ENCODE measurements at regions not wholly inside any gene's neighbourhood (a gene's known extent, or its start where the extent isn't known, plus 50 kb on each side); places are given as distances from the start of the nearest gene placed in this dataset.

DNA sequence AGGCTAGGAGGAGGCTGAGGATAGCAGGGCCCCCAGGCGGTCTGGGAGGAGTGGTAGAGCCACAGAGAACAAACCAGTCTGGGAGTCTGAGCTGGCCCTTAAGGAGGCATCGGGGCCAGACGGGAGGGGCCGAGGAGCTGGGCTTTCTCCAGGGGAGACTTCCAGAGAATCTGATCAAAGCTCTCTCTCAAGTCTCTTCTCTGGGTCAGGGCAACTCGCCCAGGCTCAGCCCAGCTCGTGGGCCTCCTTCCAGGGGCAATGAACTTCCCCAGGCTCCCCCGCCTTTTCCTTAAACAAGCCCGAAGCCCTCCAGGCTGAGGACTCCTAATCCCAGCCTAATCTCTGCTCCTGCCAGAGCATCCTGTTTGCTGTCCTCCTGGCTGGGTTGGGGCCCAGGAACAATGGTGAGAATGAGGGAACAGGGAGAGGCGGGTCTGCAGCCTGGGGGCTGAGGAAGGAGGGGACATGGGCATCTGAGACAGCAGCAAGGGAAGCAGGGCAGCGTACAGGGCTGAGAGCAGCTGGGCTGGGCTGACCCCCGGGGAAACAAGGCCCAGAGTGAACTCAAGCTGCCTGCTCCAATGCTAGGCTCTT lies 173.6 kb downstream of the ANKRD60 start:
- no peak for DNase-seq

DNA sequence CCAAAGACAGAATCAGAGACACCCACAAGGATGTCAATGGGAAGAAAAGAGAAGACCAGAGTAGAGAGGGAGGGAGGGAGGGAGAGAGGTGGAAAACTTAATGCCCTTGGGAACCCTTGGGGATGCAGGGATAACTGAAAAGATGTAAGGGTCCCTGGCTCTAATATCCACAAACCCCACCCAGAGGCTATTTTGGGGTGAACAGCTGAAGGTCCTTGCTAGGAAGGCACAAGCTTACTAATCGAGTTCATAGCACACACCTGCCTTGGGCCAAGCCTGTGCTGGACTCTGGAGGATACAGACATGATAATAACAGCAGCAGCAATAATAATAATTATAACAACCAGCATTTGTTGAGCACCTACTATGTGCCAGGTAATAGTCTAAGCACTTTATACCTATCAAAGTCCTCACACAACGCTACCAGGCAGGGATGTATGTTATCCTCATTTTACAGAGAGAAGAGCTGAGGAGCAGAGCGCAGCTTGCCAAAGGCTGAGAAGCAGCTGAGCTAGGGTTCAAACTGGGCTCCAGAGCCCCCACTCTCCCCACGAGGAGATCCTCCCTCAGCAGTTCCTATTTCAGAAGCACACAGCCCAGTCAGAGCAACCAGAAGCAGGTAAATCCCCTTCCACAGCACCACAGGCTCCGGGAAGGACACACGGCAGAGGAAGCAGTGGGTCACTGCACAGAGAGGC lies 174.2 kb downstream of the ANKRD60 start:
- no peak for DNase-seq
- in situ Hi-C loops (cut with HindIII; ENCODE audit: low pct_ligation_motif_present, low pct_unique_long_range_greater_than_20kb, low sequenced_read_pairs) = no loop called here

More for the DNA sequence above, 173.6 kb downstream of the ANKRD60 start:
- in situ Hi-C loops (cut with HindIII; ENCODE audit: low pct_ligation_motif_present, low pct_unique_long_range_greater_than_20kb, low sequenced_read_pairs) = no loop called here

DNA sequence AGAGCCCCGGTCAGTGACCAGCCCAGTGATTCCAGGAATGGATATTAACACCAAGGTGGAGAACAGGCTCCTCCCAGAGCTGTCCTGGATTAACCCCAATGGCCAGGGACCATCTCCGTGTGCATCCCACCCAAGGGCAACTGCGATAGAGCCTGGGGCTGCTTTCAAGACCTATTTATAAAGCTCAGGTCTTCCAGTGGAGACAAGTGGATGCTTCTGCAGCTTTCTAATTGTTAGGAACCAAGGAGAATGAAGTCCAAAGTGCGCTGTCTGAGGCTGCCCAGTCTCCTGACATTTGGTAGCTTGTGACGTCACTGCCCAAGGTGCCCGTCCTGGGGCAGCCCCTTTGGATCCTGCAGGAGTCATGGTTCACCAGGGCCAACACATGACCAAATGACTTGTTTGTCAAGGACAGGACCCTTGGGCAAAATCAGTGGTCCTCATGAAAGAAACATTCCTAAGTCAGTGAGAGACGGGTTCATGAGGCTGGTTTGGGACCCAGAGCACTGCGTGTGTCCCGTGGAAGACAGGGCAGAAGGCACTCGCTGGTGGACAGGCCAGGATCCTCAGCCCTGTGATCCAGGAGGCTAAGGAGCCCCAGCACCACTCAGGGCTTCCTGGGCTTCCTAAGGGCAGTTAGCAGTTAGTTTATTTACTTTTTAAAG lies 174.9 kb downstream of the ANKRD60 start:
- in situ Hi-C loops (cut with HindIII; ENCODE audit: low pct_ligation_motif_present, low pct_unique_long_range_greater_than_20kb, low sequenced_read_pairs) = no loop called here
- no peak for DNase-seq

DNA sequence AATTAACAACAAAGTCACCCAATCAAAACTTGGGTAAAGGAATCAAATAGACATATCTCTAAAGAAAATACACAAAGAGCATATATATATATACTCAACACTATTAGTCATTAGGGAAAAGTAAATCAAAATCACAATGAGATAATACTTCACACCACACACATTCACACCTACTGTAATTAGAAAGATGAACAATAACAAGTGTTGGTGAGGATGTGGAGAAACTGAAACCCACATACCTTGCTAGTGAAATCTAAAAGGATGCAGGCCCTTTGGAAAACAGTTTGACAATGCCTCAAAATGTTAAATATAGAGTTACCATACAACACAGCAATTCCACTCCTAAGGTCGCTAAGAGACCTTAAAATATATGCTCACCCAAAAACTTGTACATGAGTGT lies 177.1 kb downstream of the ANKRD60 start:
- DNase-seq = no peak
- in situ Hi-C loops (cut with HindIII; ENCODE audit: low pct_ligation_motif_present, low pct_unique_long_range_greater_than_20kb, low sequenced_read_pairs) = no loop called here

DNA sequence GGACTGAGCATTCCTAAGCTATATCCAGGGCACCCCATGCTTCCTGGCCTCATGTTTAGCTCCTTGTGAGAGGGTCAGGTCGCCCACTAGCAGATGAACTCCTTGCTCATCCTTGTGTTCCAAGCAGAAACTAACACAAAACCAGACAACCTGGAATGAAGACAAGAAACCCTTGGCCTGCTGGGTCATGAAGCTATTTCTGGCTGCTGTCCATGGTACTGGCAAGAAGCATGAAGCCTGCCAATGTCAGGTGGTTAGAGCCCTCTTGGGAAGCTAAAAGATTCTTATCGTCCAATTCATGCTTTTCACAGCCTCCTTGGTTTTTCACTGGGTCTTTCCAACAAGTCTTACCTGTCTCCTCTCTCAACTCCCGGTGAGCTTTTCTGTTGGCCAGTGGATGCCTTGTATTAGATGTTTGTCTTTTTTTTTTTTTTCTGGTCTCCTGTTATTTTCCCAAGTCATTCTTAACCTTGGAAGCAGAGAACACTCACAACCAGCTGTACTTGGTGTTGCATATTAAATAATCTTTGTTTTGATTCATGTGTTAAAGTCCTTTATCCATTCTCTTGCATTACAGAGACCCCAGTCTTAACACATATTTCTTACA lies 180.3 kb downstream of the ANKRD60 start:
- in situ Hi-C loops (cut with HindIII; ENCODE audit: low pct_ligation_motif_present, low pct_unique_long_range_greater_than_20kb, low sequenced_read_pairs) = no loop called here

DNA sequence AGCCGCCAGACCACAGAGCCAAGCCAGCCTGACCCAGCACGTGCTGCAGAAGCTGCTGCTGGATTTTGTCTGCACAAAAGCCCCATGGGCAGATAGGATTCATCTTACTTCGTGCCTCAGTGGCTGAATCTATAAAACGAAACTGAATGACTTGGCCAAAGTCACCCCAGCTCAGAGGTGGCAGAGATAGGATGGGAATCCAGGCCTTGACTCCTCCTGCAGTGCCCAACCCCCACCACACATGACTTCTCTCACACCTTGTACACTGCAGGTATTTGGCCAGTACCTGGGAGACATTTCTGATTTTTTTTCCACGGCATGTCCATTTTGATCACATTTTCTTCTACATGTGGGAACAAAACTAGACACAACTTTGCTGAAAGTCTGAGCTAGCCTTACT lies 182.1 kb downstream of the ANKRD60 start:
- DNase-seq = no peak
- in situ Hi-C loops (cut with HindIII; ENCODE audit: low pct_ligation_motif_present, low pct_unique_long_range_greater_than_20kb, low sequenced_read_pairs) = no loop called here

More for the DNA sequence above, 180.3 kb downstream of the ANKRD60 start:
- DNase-seq = peak; percentile 38

DNA sequence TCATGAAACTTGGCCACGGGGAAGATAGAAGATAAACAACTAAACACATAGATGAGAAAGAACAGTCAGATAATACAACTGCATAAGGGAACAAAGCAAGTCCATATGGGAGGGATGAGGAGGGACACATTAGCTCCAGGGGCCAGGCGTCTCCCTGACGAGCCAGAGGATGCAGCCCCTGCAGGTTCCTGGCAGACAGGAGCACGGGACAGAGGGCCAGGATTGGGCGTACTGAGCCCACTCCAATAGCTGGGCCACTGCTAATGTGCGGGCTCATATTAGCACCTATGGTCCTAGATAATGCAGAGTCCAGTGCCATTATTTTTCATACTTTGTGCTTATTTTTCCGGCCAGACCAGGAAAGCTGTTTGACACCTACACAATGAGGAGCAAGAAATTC lies 182.9 kb downstream of the ANKRD60 start:
- in situ Hi-C loops (cut with HindIII; ENCODE audit: low pct_ligation_motif_present, low pct_unique_long_range_greater_than_20kb, low sequenced_read_pairs) = no loop called here
- DNase-seq = no peak

DNA sequence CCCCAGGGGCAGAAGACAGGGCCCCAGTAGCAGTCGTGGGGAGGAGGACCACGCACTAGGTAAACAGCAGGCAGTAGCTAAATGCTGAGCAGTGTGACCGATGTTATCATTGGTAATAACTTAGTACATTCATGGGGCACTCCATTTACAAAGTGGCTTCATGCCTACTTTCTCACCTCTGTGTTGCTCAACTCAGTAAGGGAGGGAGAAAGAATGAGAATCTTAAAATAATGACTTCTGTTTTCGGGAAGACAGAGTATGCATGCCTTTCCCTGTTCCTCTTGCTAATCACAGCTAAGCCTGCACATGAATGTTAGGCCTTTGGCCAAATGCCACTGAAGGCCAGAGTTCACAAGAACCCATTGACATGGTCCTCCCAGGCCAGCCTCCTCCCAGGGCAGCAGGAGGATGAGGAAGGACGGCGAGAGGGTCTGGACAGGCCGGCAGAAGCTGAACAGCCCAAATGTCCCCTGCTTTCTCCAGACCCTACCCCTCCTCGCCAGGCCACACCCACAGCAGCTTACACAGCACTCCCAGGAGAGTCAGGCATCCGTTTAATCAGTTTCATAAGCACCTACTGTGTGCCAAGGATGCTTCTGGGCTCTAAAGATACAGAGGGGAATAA lies 183.4 kb downstream of the ANKRD60 start:
- in situ Hi-C loops (cut with HindIII; ENCODE audit: low pct_ligation_motif_present, low pct_unique_long_range_greater_than_20kb, low sequenced_read_pairs) = no loop called here
- DNase-seq = no peak

DNA sequence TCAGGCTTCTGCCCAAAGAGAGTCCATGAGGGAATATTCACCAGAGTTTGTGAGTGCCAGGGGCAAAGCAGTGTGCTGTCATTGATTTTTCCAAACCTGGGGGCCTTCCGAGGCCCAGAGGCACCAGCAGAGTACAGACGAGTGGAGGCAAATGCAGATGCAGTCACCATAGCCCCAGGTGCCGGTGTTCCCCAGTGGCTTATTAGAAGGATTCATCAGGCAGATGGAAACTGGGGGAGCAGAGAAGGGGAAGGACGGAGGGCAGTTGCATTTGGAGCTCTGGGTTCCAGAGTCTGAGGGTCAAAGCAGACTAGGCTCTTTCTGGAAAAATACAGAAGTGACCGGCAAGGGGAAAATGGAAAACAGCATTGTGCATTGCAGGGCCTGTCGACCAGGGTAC lies 184.2 kb downstream of the ANKRD60 start:
- DNase-seq = no peak
- in situ Hi-C loops (cut with HindIII; ENCODE audit: low pct_ligation_motif_present, low pct_unique_long_range_greater_than_20kb, low sequenced_read_pairs) = no loop called here

DNA sequence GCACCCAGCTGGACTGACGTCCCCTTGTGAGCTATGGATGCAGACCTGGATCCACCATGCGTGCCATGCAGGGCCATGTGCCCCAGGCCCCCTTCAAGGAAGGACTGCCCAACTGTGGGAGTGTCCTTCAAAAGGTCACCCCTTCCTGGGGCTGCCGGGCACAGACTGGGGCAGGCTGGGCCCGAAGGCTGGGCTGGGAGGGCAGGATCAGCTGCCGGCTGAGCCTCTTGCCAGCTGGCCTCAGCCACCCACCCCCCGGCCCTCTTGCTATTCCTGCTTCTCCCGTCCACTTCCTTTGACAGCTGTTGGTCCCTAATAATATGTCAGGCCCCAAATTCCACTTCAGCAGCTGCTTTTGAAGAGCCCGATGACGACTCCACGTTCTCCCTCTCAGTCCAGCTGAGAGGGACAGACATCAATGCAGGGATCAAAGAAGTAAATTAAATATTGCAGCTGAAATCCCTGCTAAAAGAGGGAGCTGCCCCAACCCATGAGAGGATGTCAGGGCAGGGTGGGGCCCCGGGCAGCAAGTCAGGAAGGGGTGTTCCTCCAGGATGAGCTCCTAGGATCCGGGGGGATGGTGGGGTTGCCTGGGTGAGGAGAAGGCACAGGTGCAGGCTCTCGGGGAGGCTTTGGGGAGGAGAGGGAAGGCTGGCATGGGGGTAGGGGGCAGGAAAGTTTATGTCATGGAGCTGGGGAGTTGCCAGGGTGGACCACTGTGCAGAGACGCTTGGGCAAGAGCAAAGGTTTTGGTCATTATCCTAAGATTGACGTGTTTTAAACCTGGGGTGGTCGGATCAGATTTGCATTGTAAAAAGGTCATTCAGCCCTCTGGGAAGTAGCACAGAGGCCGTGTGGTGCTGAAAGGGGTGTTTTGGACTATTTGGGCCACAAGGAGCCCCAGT lies 185.0 kb downstream of the ANKRD60 start:
- in situ Hi-C loops (cut with HindIII; ENCODE audit: low pct_ligation_motif_present, low pct_unique_long_range_greater_than_20kb, low sequenced_read_pairs) = no loop called here
- no peak for DNase-seq

DNA sequence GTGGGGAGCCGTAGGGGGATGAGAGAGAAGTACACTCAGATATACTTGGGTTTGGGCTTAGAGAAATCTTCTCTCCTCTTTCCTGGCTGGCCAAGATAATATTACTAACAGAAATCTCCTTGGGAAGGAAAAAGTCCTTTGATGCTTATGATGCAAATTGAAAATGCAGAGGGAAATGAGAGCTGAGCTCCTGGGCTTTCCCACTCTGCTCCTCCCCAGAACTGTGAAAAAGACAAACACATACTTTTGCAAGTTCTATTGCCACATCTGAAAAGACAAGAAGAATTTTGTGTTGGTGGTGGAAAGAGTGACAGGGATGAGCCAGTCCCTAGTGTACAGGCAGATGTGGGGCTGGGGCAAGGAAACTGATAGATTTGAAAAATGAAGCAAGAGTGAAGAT lies 185.9 kb downstream of the ANKRD60 start:
- no peak for DNase-seq
- in situ Hi-C loops (cut with HindIII; ENCODE audit: low pct_ligation_motif_present, low pct_unique_long_range_greater_than_20kb, low sequenced_read_pairs) = no loop called here

DNA sequence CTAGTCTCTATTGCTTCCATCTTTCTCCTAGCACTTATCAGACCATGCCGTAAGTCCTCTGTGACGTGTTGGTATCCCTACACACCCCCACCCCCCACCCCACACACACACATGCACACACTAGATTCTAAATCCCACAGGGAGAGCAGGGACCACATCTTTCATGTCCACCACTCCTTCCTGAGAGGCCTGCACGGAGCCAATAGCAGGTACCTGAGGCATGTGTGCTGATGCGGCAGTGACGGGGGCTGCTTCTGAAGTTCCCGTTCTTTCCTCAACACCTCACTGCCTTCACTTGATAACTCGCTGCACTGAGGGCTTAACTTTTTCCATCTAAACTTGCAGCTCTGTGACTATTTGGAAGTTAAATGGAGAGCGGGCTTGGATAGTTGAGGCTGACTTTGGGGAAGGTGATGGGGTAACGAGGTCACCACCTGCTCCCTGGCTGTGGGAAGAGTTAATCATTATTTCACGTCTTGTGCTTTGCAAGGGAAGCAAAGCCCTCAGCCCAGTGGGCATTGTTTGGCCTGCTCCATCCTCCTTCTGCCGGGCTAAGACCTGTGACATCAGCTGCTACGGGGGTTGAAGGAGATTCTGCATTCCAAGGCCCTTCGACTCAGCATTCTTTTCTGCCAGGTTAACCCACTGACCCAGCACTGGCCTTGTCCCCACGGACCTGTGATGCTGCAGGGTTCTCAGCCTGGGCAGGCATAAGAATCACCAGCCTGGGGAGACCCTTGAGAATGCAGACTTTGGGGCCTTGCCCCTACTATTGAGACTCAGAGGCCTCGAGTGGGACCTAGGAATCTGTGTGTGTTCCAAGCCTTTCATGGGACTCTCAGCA lies 187.8 kb downstream of the ANKRD60 start:
- in situ Hi-C loops (cut with HindIII; ENCODE audit: low pct_ligation_motif_present, low pct_unique_long_range_greater_than_20kb, low sequenced_read_pairs) = no loop called here
- no peak for DNase-seq

DNA sequence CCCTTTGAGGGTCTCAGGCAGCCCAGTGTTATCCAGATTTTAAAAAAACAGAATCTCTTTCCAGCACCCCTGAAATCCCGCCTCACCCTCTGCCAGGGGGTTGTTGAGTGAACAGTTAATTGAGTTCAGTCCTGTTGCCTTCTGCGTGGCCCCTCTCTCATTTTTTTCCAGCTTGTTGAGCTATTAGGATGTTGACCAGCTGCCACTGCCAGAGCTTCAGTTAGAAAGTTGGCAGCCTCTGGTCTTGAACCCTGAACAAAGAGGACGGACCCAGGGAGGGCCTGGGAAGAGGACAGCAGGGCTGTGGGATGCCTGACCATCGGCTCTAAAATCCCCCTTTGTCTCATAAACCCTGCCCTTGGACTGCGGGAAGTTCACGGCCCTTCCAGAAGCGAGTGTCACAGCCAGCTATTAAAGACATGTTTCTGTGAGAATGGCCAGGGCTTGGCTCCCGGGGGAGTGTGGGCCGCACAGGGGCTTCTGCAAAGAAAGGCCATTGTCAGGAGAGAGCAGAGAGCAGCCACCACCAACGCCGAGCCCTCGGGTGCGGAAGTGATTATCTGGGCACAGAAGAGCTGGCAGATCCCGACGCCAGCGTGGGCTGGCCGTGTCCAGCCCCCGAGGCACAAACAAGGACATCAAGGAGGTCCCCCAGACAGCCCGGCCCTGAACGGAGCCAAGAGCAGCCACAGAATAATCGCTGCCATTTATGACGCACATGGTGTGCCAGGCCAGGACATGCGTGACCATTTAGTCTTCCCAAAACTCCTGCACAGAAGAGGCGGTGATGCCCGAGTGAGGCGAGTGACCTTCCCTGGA lies 189.0 kb downstream of the ANKRD60 start:
- DNase-seq = no peak
- in situ Hi-C loops (cut with HindIII; ENCODE audit: low pct_ligation_motif_present, low pct_unique_long_range_greater_than_20kb, low sequenced_read_pairs) = no loop called here

DNA sequence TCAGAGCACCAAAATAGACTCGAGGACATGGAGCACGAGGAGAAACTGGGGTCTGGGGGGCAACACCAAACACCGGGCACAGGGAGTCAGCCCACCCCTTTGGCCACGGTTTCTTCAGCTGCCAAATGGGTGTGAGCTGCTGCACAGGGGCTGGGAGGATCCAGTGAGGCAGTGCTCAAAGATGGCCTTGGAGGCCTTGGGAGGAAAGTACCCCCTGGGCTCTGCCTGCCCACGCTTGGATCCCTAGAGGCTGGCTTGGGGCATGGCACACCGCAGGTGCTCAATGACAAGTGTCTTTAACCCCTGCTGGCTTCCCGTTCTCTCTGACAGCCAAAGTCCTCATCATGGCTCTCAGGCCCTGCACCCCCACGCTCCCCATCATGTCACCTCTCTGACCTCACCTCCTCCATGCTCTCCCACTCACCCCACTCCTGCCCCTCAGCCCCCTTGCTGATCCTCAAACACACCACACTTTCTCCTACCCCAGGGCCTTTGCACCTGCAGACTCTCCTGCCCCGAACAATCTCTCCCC lies 190.3 kb downstream of the ANKRD60 start:
- in situ Hi-C loops (cut with HindIII; ENCODE audit: low pct_ligation_motif_present, low pct_unique_long_range_greater_than_20kb, low sequenced_read_pairs) = no loop called here
- no peak for DNase-seq

DNA sequence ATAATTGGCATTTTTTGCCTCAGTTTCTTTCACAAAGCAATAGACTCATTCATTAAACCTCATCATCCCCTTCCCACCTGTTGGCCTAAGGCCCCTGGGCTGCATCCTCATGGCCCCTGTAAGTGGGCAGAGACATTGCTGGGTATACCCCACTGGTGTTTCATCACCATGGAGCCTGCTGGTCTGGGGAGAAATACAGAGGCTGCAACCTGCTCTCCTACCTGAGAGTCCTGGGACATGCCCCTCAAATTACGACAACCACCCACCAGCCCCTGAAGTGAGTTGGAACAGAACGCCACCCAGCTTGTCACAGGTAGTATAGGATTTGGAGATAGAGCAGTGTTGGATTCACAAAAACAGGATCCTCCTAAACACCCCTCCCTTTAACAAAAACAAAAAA lies 190.8 kb downstream of the ANKRD60 start:
- in situ Hi-C loops (cut with HindIII; ENCODE audit: low pct_ligation_motif_present, low pct_unique_long_range_greater_than_20kb, low sequenced_read_pairs) = no loop called here
- no peak for DNase-seq

DNA sequence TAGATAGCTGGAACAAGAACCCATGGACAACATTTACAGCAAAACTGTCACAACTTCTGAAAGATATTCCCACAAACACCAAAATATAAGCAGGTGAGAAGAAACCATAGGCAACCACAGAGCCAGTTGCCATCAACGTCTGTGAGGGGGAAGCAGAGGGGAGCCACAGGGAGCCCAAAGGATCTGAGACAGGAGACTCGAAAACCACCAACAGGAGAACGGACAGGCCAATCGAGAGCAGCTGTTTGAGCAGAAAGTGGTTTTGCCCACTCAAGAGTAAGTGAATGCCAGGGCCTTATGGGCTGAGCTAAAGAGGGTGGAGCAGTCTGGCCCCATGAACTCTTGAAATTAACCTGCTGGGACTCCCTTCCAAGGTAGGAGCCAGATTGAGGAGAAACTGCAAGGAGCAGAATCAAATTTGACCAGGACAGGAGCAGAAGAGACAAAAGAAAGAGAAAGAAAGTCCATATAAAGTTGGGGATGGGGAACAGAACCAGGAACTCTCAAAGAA lies 195.4 kb downstream of the ANKRD60 start:
- in situ Hi-C loops (cut with HindIII; ENCODE audit: low pct_ligation_motif_present, low pct_unique_long_range_greater_than_20kb, low sequenced_read_pairs) = no loop called here
- DNase-seq = no peak
